Suprapubic skin (tissue), 3 donors: ENCODE measurements at regions not wholly inside any gene's neighbourhood (a gene's known extent, or its start where the extent isn't known, plus 50 kb on each side); places are given as distances from the start of the nearest gene placed in this dataset.
A peak's percentile ranks its signal among the peaks of the same experiment; 100 is the strongest.

Experiments
- CTCF ChIP-seq, 2 donors: fragments of 200-600 bp in 1 of 2; fragments of 450-650 bp in 1 of 2; sonication (generic) in 1 of 2; IDR thresholded peaks; one replicate each; pipeline ENCODE4 v1.5.1; 2016 to 2019; ENCODE audit warnings: antibody characterized with exemption in 2 of 2, mild to moderate bottlenecking in 1 of 2, moderate library complexity in 1 of 2
- EP300 ChIP-seq: sonication (generic); formaldehyde crosslinking; IDR thresholded peaks from one replicate; pipeline ENCODE4 v1.6.1; 2017; ENCODE audit warnings: antibody characterized with exemption
- POLR2A ChIP-seq, 2 donors: fragments of 450-650 bp; IDR thresholded peaks; one replicate each; pipeline ENCODE4 v1.6.1; 2017; ENCODE audit warnings: antibody characterized with exemption in 2 of 2, mild to moderate bottlenecking in 2 of 2, moderate library complexity in 2 of 2

DNA sequence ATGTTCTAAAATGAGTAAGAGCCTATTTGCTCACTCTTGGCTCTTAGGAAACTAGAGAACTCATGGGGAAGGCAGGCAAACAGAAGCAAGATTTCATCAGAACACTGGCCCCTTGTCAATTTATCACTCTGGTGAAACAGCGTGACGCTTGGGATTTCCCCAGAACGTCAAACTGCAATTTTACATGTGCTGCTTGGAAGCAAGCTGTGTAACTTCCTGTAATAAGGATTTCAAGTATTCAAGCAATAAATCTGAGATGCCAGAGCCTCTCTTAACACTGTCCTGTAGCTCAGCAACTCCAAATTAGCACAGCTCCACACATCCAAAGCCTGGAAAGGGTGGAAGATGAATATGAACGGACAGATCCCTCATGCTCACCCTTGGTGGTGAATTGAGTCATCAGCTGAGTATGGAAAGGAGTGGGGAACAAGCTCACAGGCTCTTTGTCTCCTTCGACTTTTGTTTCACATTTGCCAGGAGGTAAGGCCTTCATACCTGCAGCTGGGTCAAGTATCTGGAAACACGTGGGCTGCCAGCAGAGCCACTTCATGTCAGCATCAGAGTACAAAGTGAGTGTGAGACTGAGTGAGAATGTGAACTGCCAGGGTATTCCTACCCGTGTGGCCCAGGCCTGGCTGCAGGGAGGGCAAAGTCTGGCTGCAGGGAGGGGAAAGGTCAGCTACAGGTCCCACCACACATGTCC lies 140.4 kb upstream of the NAMPT start:
- TF ChIP-seq CTCF (IDR thresholded peaks at IDR 0.05), result no peak
- TF ChIP-seq POLR2A (IDR thresholded peaks at IDR 0.05), result no peak
- peak; percentile 97 for TF ChIP-seq EP300
